ENCODE measurements at regions not wholly inside any gene's neighbourhood (a gene's known extent, or its start where the extent isn't known, plus 50 kb on each side); places are given as distances from the start of the nearest gene placed in this dataset.
"Not testable (repeated sequence)": the region's sequence is repeated elsewhere in the genome, so short reads cannot be mapped to it uniquely, and the experiment has no call there.

DNA sequence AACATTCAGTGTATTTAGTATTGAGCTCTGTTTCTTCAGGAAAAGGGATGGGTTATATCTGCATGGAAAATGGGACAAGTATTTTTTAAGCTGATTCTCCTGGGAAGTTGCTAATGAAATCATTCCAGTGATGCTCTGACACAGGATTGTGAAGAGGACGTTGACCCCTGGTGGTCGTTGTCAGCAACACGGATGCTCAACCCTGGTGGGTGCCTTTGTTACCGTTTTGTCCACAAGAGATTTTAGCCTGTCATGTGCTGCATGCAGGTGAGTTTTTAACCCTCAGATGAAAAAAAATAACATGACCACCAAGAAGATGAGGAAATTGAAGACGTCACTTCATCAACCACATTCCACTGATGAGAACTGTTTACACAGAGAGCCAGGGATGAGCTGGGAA is 1186.1 kb downstream of the TMEM121 start:
- TF ChIP-seq, protein P1, sequence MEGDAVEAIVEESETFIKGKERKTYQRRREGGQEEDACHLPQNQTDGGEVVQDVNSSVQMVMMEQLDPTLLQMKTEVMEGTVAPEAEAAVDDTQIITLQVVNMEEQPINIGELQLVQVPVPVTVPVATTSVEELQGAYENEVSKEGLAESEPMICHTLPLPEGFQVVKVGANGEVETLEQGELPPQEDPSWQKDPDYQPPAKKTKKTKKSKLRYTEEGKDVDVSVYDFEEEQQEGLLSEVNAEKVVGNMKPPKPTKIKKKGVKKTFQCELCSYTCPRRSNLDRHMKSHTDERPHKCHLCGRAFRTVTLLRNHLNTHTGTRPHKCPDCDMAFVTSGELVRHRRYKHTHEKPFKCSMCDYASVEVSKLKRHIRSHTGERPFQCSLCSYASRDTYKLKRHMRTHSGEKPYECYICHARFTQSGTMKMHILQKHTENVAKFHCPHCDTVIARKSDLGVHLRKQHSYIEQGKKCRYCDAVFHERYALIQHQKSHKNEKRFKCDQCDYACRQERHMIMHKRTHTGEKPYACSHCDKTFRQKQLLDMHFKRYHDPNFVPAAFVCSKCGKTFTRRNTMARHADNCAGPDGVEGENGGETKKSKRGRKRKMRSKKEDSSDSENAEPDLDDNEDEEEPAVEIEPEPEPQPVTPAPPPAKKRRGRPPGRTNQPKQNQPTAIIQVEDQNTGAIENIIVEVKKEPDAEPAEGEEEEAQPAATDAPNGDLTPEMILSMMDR (IDR thresholded peaks at IDR 0.05), result not testable (repeated sequence)
- not testable (repeated sequence) for TF ChIP-seq POLR2A (IDR thresholded peaks at IDR 0.05)

All from heart left ventricle (tissue), 13 donors.